Endothelial cell (in vitro differentiated cells): ENCODE measurements at regions not wholly inside any gene's neighbourhood (a gene's known extent, or its start where the extent isn't known, plus 50 kb on each side); places are given as distances from the start of the nearest gene placed in this dataset.

Source experiments
- DNase-seq: peaks from one replicate; pipeline ENCODE4 v3.0.0; 2021; ENCODE audit warnings: low spot score
- H3K27ac Mint-ChIP-seq: one replicate; pipeline ENCODE4 v1.8.0; 2021; ENCODE audit warnings: mixed read lengths, inconsistent platforms; ENCODE audit not compliant: unreplicated experiment
- H3K27me3 Mint-ChIP-seq: one replicate; pipeline ENCODE4 v1.8.0; 2021; ENCODE audit warnings: mild to moderate bottlenecking, moderate library complexity, mixed read lengths, inconsistent platforms; ENCODE audit not compliant: unreplicated experiment
- H3K36me3 Mint-ChIP-seq: one replicate; pipeline ENCODE4 v1.8.0; 2021; ENCODE audit warnings: mild to moderate bottlenecking, low read depth, mixed read lengths, inconsistent platforms; ENCODE audit not compliant: unreplicated experiment
- H3K4me1 Mint-ChIP-seq: one replicate; pipeline ENCODE4 v1.8.0; 2021; ENCODE audit warnings: mild to moderate bottlenecking, mixed read lengths, inconsistent platforms; ENCODE audit not compliant: unreplicated experiment
- H3K4me3 Mint-ChIP-seq: one replicate; pipeline ENCODE4 v1.8.0; 2021; ENCODE audit warnings: mild to moderate bottlenecking, mixed read lengths, inconsistent platforms; ENCODE audit not compliant: unreplicated experiment
- H3K9me3 Mint-ChIP-seq: one replicate; pipeline ENCODE4 v1.8.0; 2021; ENCODE audit warnings: mixed read lengths, inconsistent platforms; ENCODE audit not compliant: unreplicated experiment
- CTCF ChIP-seq: fragments of 200-600 bp; sonication (generic); IDR thresholded peaks from one replicate; pipeline ENCODE4 v1.5.0; 2021; ENCODE audit warnings: antibody characterized with exemption; ENCODE audit not compliant: unreplicated experiment

GRCh38 chr6:12423832-12424231 lies 133.7 kb downstream of the EDN1 start:
- no peaks in the 10 kb centered on the region for H3K36me3 Mint-ChIP-seq
- no peak for TF ChIP-seq CTCF
- no peak overlapping the region for H3K4me3 Mint-ChIP-seq
- H3K9me3 Mint-ChIP-seq: no peaks in the 10 kb centered on the region
- DNase-seq: no peak
- no peak overlapping the region for H3K27ac Mint-ChIP-seq
- no peaks in the 10 kb centered on the region for H3K27me3 Mint-ChIP-seq
- H3K4me1 Mint-ChIP-seq: no peaks in the 10 kb centered on the region

GRCh38 chr6:12426121-12426520 lies 136.0 kb downstream of the EDN1 start:
- TF ChIP-seq CTCF: no peak
- H3K27me3 Mint-ChIP-seq: no peaks in the 10 kb centered on the region
- no peaks in the 10 kb centered on the region for H3K4me1 Mint-ChIP-seq
- H3K36me3 Mint-ChIP-seq: no peaks in the 10 kb centered on the region
- H3K27ac Mint-ChIP-seq: no peak overlapping the region
- no peak overlapping the region for H3K4me3 Mint-ChIP-seq
- H3K9me3 Mint-ChIP-seq: no peaks in the 10 kb centered on the region
- no peak for DNase-seq

- no peaks in the 10 kb centered on the region for H3K9me3 Mint-ChIP-seq
Measured at GRCh38 chr6:12431023-12431422, 140.9 kb downstream of the EDN1 start.

GRCh38 chr6:12436224-12436623 lies 146.1 kb downstream of the EDN1 start:
- no peaks in the 10 kb centered on the region for H3K36me3 Mint-ChIP-seq
- H3K27me3 Mint-ChIP-seq: no peaks in the 10 kb centered on the region
- no peak overlapping the region for H3K27ac Mint-ChIP-seq
- H3K9me3 Mint-ChIP-seq: no peaks in the 10 kb centered on the region
- no peak for TF ChIP-seq CTCF
- no peak for DNase-seq
- no peaks in the 10 kb centered on the region for H3K4me1 Mint-ChIP-seq
- H3K4me3 Mint-ChIP-seq: no peak overlapping the region

More at GRCh38 chr6:12431023-12431422, 140.9 kb downstream of the EDN1 start:
- Mint-ChIP-seq H3K4me3 (no peak overlapping the region), H3K27me3 (no peaks in the 10 kb centered on the region), H3K27ac (no peak overlapping the region), H3K36me3 (no peaks in the 10 kb centered on the region), H3K4me1 (no peaks in the 10 kb centered on the region)
- DNase-seq: no peak
- no peak for TF ChIP-seq CTCF

- Mint-ChIP-seq H3K27me3 (no peaks in the 10 kb centered on the region), H3K4me3 (no peak overlapping the region), H3K9me3 (no peaks in the 10 kb centered on the region), H3K27ac (no peak overlapping the region), H3K4me1 (no peaks in the 10 kb centered on the region), H3K36me3 (no peaks in the 10 kb centered on the region)
- TF ChIP-seq CTCF: no peak
- no peak for DNase-seq
Measured at GRCh38 chr6:12436683-12437082, 146.5 kb downstream of the EDN1 start.
